Prostate gland (tissue), 2 donors: ENCODE measurements at regions not wholly inside any gene's neighbourhood (a gene's known extent, or its start where the extent isn't known, plus 50 kb on each side); places are given as distances from the start of the nearest gene placed in this dataset.

Experiments used
- POLR2A ChIP-seq: fragments of 450-650 bp; IDR thresholded peaks from one replicate; pipeline ENCODE4 v1.6.1; 2016; ENCODE audit warnings: antibody characterized with exemption, mild to moderate bottlenecking
- POLR2AphosphoS5 ChIP-seq: sonication (generic); formaldehyde crosslinking; IDR thresholded peaks from one replicate; pipeline ENCODE4 v1.6.1; 2017; ENCODE audit warnings: antibody characterized with exemption
- TF ChIP-seq, protein P1 (sequence below), 4 experiments: fragments of 200-600 bp in 2 of 4; fragments of 450-650 bp in 2 of 4; sonication (generic) in 2 of 4; IDR thresholded peaks; 1 replicate in 3 of 4; 2 replicates in 1 of 4; pipeline ENCODE4 v1.5.1; 2016 to 2019; ENCODE audit warnings: antibody characterized with exemption in 4 of 4, mild to moderate bottlenecking in 2 of 4, moderate library complexity in 2 of 4

DNA sequence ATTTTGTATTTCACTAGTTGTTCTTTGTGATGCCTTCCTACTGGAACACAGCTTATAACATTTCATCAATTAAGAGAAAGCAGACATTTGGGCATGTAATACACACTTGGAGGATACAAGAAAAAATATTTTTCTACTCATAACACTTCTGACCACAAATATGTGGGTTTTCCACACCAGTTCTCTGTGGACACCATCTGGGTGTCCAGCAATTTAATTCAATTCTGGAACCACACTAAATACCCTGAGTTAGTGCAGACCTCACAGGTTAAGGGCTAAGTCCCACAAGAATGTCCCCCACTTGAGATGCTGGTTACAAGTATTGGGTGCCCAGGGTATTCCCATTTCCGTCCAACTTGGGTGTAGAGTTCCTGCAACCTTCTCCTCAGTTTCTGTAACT is 91.1 kb upstream of the SKOR2 start:
- TF ChIP-seq, protein P1, sequence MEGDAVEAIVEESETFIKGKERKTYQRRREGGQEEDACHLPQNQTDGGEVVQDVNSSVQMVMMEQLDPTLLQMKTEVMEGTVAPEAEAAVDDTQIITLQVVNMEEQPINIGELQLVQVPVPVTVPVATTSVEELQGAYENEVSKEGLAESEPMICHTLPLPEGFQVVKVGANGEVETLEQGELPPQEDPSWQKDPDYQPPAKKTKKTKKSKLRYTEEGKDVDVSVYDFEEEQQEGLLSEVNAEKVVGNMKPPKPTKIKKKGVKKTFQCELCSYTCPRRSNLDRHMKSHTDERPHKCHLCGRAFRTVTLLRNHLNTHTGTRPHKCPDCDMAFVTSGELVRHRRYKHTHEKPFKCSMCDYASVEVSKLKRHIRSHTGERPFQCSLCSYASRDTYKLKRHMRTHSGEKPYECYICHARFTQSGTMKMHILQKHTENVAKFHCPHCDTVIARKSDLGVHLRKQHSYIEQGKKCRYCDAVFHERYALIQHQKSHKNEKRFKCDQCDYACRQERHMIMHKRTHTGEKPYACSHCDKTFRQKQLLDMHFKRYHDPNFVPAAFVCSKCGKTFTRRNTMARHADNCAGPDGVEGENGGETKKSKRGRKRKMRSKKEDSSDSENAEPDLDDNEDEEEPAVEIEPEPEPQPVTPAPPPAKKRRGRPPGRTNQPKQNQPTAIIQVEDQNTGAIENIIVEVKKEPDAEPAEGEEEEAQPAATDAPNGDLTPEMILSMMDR (IDR thresholded peaks at IDR 0.05), result no peak
- TF ChIP-seq POLR2A, result no peak
- no peak for TF ChIP-seq POLR2AphosphoS5
